DND-41 (cell line): ENCODE measurements at regions not wholly inside any gene's neighbourhood (a gene's known extent, or its start where the extent isn't known, plus 50 kb on each side); places are given as distances from the start of the nearest gene placed in this dataset.

Experiments used
- EZH2 ChIP-seq: IDR thresholded peaks from 3 replicates; pipeline ENCODE4 v1.6.1; 2012; ENCODE audit warnings: borderline replicate concordance, low read depth, mild to moderate bottlenecking, moderate library complexity, low read length, inconsistent platforms; ENCODE audit not compliant: severe bottlenecking
- TF ChIP-seq, protein P1 (sequence below): IDR thresholded peaks from 2 replicates; pipeline ENCODE4 v1.5.1; 2012; ENCODE audit warnings: borderline replicate concordance, low read length, moderate library complexity, mild to moderate bottlenecking; ENCODE audit not compliant: poor library complexity, severe bottlenecking; ENCODE audit errors: extremely low read depth

DNA sequence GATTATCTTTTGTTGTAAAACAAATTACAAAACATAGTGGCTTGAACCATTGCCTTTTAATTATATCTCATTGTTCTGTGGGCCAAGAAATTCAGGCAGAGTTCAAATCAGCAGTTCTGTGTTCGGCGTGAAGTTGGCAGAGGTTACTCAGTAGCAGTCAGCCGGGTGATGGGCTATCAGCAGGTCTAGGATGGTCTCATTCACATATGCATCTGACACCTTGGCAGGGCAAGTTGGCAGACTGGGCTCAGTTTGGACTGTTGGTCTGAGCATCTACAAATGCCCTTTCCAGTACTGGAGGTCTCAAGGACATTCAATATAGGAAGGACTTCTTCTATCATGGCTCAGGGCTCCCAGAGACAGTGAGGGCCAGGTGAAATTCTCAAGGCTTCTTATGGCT lies 51.2 kb upstream of the ITGA11 start:
- TF ChIP-seq, protein P1, sequence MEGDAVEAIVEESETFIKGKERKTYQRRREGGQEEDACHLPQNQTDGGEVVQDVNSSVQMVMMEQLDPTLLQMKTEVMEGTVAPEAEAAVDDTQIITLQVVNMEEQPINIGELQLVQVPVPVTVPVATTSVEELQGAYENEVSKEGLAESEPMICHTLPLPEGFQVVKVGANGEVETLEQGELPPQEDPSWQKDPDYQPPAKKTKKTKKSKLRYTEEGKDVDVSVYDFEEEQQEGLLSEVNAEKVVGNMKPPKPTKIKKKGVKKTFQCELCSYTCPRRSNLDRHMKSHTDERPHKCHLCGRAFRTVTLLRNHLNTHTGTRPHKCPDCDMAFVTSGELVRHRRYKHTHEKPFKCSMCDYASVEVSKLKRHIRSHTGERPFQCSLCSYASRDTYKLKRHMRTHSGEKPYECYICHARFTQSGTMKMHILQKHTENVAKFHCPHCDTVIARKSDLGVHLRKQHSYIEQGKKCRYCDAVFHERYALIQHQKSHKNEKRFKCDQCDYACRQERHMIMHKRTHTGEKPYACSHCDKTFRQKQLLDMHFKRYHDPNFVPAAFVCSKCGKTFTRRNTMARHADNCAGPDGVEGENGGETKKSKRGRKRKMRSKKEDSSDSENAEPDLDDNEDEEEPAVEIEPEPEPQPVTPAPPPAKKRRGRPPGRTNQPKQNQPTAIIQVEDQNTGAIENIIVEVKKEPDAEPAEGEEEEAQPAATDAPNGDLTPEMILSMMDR: no peak
- no peak for TF ChIP-seq EZH2
